SK-N-MC (cell line): ENCODE measurements at regions not wholly inside any gene's neighbourhood (a gene's known extent, or its start where the extent isn't known, plus 50 kb on each side); places are given as distances from the start of the nearest gene placed in this dataset.
"Not testable (repeated sequence)": the region's sequence is repeated elsewhere in the genome, so short reads cannot be mapped to it uniquely, and the experiment has no call there.

Source experiments
- EZH2 ChIP-seq: fragments of 200-600 bp; sonication (generic); IDR thresholded peaks from one replicate; pipeline ENCODE4 v1.6.1; 2017; ENCODE audit warnings: antibody characterized with exemption
- FOXP2 ChIP-seq: optimal IDR thresholded peaks from 2 replicates; pipeline ENCODE3; 2011; ENCODE audit warnings: mild to moderate bottlenecking, moderate library complexity; ENCODE audit not compliant: insufficient read depth; ENCODE audit errors: extremely low read length, control extremely low read depth
- POLR2AphosphoS5 ChIP-seq: IDR thresholded peaks from 2 replicates; pipeline ENCODE4 v1.6.1; 2012; ENCODE audit warnings: mild to moderate bottlenecking, low read depth, low read length, borderline replicate concordance

DNA sequence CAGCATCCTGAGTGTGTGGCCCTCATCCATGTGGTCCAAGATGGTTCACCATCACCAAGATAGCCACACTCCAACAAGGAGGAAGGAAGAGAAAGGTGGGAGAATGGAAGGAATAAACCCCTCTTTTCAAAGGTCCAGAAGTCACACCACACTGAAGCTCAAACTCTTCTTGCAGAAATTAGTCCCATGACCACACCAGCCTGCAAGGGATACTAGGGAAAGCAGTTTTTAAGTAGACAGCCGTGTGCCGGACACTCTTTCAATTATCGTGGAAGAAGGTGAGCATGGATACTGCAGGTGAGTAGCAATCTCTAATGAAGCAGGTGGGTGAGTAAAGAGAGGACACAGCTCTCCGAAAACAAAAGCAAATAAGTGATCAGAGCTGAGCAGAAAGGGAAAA, 191.7 kb upstream of the IRF2BP2 start:
- not testable (repeated sequence) for TF ChIP-seq POLR2AphosphoS5, EZH2, FOXP2
